ENCODE measurements at regions not wholly inside any gene's neighbourhood (a gene's known extent, or its start where the extent isn't known, plus 50 kb on each side); places are given as distances from the start of the nearest gene placed in this dataset.

GRCh38 chr21:21750124-21750825 is 752.1 kb downstream of the NCAM2 start:
- TF ChIP-seq CTCF (IDR thresholded peaks at IDR 0.05) = no peak
- no peak for TF ChIP-seq POLR2A (IDR thresholded peaks at IDR 0.05)

Measured in uterus (tissue), 2 donors.